ENCODE measurements at regions not wholly inside any gene's neighbourhood (a gene's known extent, or its start where the extent isn't known, plus 50 kb on each side); places are given as distances from the start of the nearest gene placed in this dataset.

GRCh38 chr2:19753314-19753713, 148.5 kb downstream of the TTC32 start:
- WGBS, 5 donors = 79 to 93% (median 83%) methylated on average over 1 of the region's 1 CpG
- H3K36me3 ChIP-seq = no peaks in the 10 kb centered on the region
- no peak for DNase-seq
- TF ChIP-seq POLR2AphosphoS5 (IDR thresholded peaks at IDR 0.05) (no peak), POLR2A (IDR thresholded peaks at IDR 0.05) (no peak)
- TF ChIP-seq, protein P1, sequence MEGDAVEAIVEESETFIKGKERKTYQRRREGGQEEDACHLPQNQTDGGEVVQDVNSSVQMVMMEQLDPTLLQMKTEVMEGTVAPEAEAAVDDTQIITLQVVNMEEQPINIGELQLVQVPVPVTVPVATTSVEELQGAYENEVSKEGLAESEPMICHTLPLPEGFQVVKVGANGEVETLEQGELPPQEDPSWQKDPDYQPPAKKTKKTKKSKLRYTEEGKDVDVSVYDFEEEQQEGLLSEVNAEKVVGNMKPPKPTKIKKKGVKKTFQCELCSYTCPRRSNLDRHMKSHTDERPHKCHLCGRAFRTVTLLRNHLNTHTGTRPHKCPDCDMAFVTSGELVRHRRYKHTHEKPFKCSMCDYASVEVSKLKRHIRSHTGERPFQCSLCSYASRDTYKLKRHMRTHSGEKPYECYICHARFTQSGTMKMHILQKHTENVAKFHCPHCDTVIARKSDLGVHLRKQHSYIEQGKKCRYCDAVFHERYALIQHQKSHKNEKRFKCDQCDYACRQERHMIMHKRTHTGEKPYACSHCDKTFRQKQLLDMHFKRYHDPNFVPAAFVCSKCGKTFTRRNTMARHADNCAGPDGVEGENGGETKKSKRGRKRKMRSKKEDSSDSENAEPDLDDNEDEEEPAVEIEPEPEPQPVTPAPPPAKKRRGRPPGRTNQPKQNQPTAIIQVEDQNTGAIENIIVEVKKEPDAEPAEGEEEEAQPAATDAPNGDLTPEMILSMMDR (IDR thresholded peaks at IDR 0.05 in 8 of 11, conservative IDR thresholded peaks at IDR 0.05 in 3 of 11) = no peak
- peaks cover 0 to 17% (median 0%) of the 10 kb centered on the region in 7 donors for H3K27me3 ChIP-seq (replicated peaks in 1 of 7)
- no peak overlapping the region for H3K4me3 ChIP-seq
- no peaks in the 10 kb centered on the region for H3K9me3 ChIP-seq
- H3K4me1 ChIP-seq = no peaks in the 10 kb centered on the region
- no peak overlapping the region for H3K27ac ChIP-seq
- intact Hi-C loops (cut with DNase I; ENCODE audit: low total_unique reads) = no loop called here

DNA sequence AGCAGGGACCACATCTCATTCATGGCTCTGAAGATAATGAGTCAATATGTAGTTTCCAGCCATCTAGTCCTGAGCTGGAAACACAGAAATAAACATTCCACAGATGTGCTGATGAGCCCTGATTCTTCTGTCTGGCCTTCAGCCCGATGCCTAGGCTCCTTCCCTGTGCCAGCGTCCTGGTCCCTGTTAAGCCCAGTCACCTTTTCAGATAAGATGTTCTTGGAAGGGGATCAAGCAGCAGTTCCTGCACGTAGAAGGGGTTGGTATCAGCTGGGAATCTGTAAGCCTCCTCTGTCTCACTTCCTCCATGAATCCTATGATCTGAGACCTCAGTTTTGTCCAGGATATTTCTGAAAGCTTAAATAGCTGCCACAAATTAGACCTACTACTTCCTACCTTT, 149.3 kb downstream of the TTC32 start:
- Histone ChIP-seq H3K27me3 (replicated peaks in 1 of 7) (peaks cover 0 to 17% (median 0%) of the 10 kb centered on the region in 7 donors), H3K36me3 (no peaks in the 10 kb centered on the region), H3K27ac (no peak overlapping the region), H3K9me3 (no peaks in the 10 kb centered on the region), H3K4me3 (no peak overlapping the region), H3K4me1 (no peaks in the 10 kb centered on the region)
- WGBS, 5 donors = 60 to 81% (median 66%) methylated on average over 3 of the region's 3 CpGs
- no peak for TF ChIP-seq POLR2AphosphoS5 (IDR thresholded peaks at IDR 0.05)
- no peak for TF ChIP-seq POLR2A (IDR thresholded peaks at IDR 0.05)
- TF ChIP-seq, protein P1 (IDR thresholded peaks at IDR 0.05 in 8 of 11, conservative IDR thresholded peaks at IDR 0.05 in 3 of 11) = no peak
- DNase-seq = no peak
- intact Hi-C loops (cut with DNase I; ENCODE audit: low total_unique reads) = no loop called here

DNA sequence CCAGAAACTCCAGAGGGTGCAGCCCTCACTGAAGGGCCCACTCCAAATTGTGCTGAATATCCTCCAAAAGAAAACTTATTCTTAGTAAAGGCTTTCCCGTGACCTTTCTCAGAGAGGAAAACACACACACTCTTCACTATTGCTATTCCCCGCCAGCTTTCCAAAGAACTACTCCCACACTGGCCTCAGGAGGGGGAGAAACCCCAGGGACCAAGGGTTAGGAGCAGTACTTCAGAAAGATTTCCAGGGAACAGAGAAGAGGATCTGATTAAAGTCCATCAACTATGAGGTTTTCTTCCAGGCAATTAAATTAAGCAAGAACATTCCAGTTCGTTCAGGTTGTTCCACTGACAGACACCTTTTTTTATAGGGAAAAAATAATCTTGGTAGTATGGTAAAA, 150.2 kb downstream of the TTC32 start:
- intact Hi-C loops (cut with DNase I; ENCODE audit: low total_unique reads) = no loop called here
- Histone ChIP-seq H3K9me3 (no peaks in the 10 kb centered on the region), H3K27ac (no peak overlapping the region), H3K27me3 (replicated peaks in 1 of 7) (peaks cover 0 to 17% (median 0%) of the 10 kb centered on the region in 7 donors), H3K4me1 (no peaks in the 10 kb centered on the region), H3K36me3 (no peaks in the 10 kb centered on the region), H3K4me3 (no peak overlapping the region)
- WGBS, 5 donors = 61 to 88% (median 76%) methylated on average over 3 of the region's 3 CpGs
- DNase-seq = no peak
- TF ChIP-seq POLR2AphosphoS5 (IDR thresholded peaks at IDR 0.05) = no peak
- TF ChIP-seq POLR2A (IDR thresholded peaks at IDR 0.05) = no peak
- TF ChIP-seq, protein P1 (IDR thresholded peaks at IDR 0.05 in 8 of 11, conservative IDR thresholded peaks at IDR 0.05 in 3 of 11) = no peak

GRCh38 chr2:19750136-19750535, 151.6 kb downstream of the TTC32 start:
- Histone ChIP-seq H3K27me3 (replicated peaks in 1 of 7) (peaks cover 0 to 17% (median 0%) of the 10 kb centered on the region in 7 donors), H3K27ac (no peak overlapping the region), H3K36me3 (no peaks in the 10 kb centered on the region), H3K9me3 (no peaks in the 10 kb centered on the region), H3K4me3 (no peak overlapping the region), H3K4me1 (no peaks in the 10 kb centered on the region)
- no peak for DNase-seq
- TF ChIP-seq POLR2AphosphoS5 (IDR thresholded peaks at IDR 0.05) (no peak), POLR2A (IDR thresholded peaks at IDR 0.05) (no peak)
- TF ChIP-seq, protein P1 (IDR thresholded peaks at IDR 0.05 in 8 of 11, conservative IDR thresholded peaks at IDR 0.05 in 3 of 11) = no peak
- WGBS, 5 donors = 78 to 89% (median 84%) methylated on average over 4 of the region's 4 CpGs
- intact Hi-C loops (cut with DNase I; ENCODE audit: low total_unique reads) = no loop called here
